Naive thymus-derived CD8-positive, alpha-beta T cell (primary cell): ENCODE measurements at regions not wholly inside any gene's neighbourhood (a gene's known extent, or its start where the extent isn't known, plus 50 kb on each side); places are given as distances from the start of the nearest gene placed in this dataset.

Source experiments
- ATAC-seq, 2 donors: fragments of 150-1000 bp; cut with Tn5 transposase in 1 of 2; sonication (Bioruptor Pico), chemical (Tn5 transposase) in 1 of 2; 1 replicate in 1 of 2; 2 replicates in 1 of 2; pipeline ENCODE4 v1.10.0; 2021; ENCODE audit warnings: mild to moderate bottlenecking in 2 of 2, moderate library complexity in 2 of 2
- POLR2A ChIA-PET: fragments of 350-600 bp; sonication (Branson Sonifier 250); formaldehyde crosslinking; loops from one replicate; lab custom pipeline; 2021; ENCODE audit warnings: antibody characterized with exemption; lab: Charles Lee
- DNase-seq, 10 donors: peaks; one replicate each; pipeline versions ENCODE4 v3.0.0 to v3.0.0-alpha.2; 2020 to 2022
- H3K27ac Mint-ChIP-seq, 10 donors: one replicate each; pipeline ENCODE4 v1.8.0; 2020 to 2022; ENCODE audit warnings: mild to moderate bottlenecking in 10 of 10, mixed read lengths in 10 of 10, moderate library complexity in 4 of 10, inconsistent platforms in 1 of 10
- H3K27me3 Mint-ChIP-seq, 5 donors: one replicate each; pipeline ENCODE4 v1.8.0; 2021 to 2022; ENCODE audit warnings: mixed read lengths in 5 of 5
- H3K36me3 Mint-ChIP-seq, 3 donors: one replicate each; pipeline ENCODE4 v1.8.0; 2020 to 2022; ENCODE audit warnings: mixed read lengths in 3 of 3, mild to moderate bottlenecking in 2 of 3, inconsistent platforms in 1 of 3
- H3K4me1 Mint-ChIP-seq, 4 donors: one replicate each; pipeline ENCODE4 v1.8.0; 2021 to 2022; ENCODE audit warnings: mixed read lengths in 4 of 4
- H3K4me3 Mint-ChIP-seq, 10 donors: one replicate each; pipeline ENCODE4 v1.8.0; 2020 to 2022; ENCODE audit warnings: mild to moderate bottlenecking in 10 of 10, mixed read lengths in 10 of 10, moderate library complexity in 6 of 10, inconsistent platforms in 1 of 10
- H3K9me3 Mint-ChIP-seq, 9 donors: one replicate each; pipeline ENCODE4 v1.8.0; 2020 to 2022; ENCODE audit warnings: mixed read lengths in 9 of 9, mild to moderate bottlenecking in 3 of 9, inconsistent platforms in 1 of 9, moderate library complexity in 1 of 9

- H3K36me3 Mint-ChIP-seq = peaks cover 0 to 8% (median 7%) of the 10 kb centered on the region in 3 donors
- DNase-seq = no peak
- peaks cover 0 to 10% (median 3%) of the 10 kb centered on the region in 5 donors for H3K27me3 Mint-ChIP-seq
- no peak for ATAC-seq
- H3K4me1 Mint-ChIP-seq = no peaks in the 10 kb centered on the region
- H3K9me3 Mint-ChIP-seq = peaks cover 0 to 24% (median 7%) of the 10 kb centered on the region in 9 donors
- H3K27ac Mint-ChIP-seq = no peak overlapping the region
- POLR2A ChIA-PET = no interaction called here
- no peak overlapping the region for H3K4me3 Mint-ChIP-seq
These were observed 420.4 kb upstream of the PROK2 start for GRCh38 chr3:72205297-72205826.

GRCh38 chr3:72204452-72204851, 419.5 kb upstream of the PROK2 start:
- no peak for ATAC-seq
- POLR2A ChIA-PET = no interaction called here
- no peaks in the 10 kb centered on the region for H3K4me1 Mint-ChIP-seq

GRCh38 chr3:72203613-72204349, 418.8 kb upstream of the PROK2 start:
- POLR2A ChIA-PET = no interaction called here
- Mint-ChIP-seq H3K9me3 (peaks cover 0 to 34% (median 11%) of the 10 kb centered on the region in 9 donors), H3K27me3 (peaks cover 0 to 10% (median 3%) of the 10 kb centered on the region in 5 donors), H3K4me3 (no peak overlapping the region), H3K36me3 (peaks cover 0 to 14% (median 10%) of the 10 kb centered on the region in 3 donors), H3K4me1 (no peaks in the 10 kb centered on the region), H3K27ac (no peak overlapping the region)
- no peak for DNase-seq
- no peak for ATAC-seq

More at GRCh38 chr3:72204452-72204851, 419.5 kb upstream of the PROK2 start:
- Mint-ChIP-seq H3K27me3 (peaks cover 0 to 10% (median 3%) of the 10 kb centered on the region in 5 donors), H3K9me3 (peaks cover 0 to 33% (median 11%) of the 10 kb centered on the region in 9 donors), H3K36me3 (peaks cover 0 to 14% (median 10%) of the 10 kb centered on the region in 3 donors), H3K27ac (no peak overlapping the region), H3K4me3 (no peak overlapping the region)
- DNase-seq = no peak

- peaks cover 0 to 10% (median 3%) of the 10 kb centered on the region in 5 donors for H3K27me3 Mint-ChIP-seq
- ATAC-seq (no peak), DNase-seq (no peak)
- peaks cover 0 to 14% (median 10%) of the 10 kb centered on the region in 3 donors for H3K36me3 Mint-ChIP-seq
- peaks cover 0 to 34% (median 11%) of the 10 kb centered on the region in 9 donors for H3K9me3 Mint-ChIP-seq
- H3K27ac Mint-ChIP-seq = no peak overlapping the region
- H3K4me1 Mint-ChIP-seq = no peaks in the 10 kb centered on the region
- H3K4me3 Mint-ChIP-seq = no peak overlapping the region
- POLR2A ChIA-PET = no interaction called here
These were observed 418.2 kb upstream of the PROK2 start for GRCh38 chr3:72203105-72203504.

- Mint-ChIP-seq H3K27me3 (peaks cover 0 to 10% (median 2%) of the 10 kb centered on the region in 5 donors), H3K4me3 (peak overlapping the region in 1 of 10 donors; percentile 29), H3K27ac (no peak overlapping the region), H3K36me3 (peaks cover 0 to 14% (median 10%) of the 10 kb centered on the region in 3 donors), H3K4me1 (peaks cover 0 to 1% (median 0%) of the 10 kb centered on the region in 4 donors), H3K9me3 (peaks cover 0 to 34% (median 11%) of the 10 kb centered on the region in 9 donors)
- POLR2A ChIA-PET = no interaction called here
- DNase-seq (no peak), ATAC-seq (no peak)
These were observed 415.4 kb upstream of the PROK2 start for GRCh38 chr3:72200332-72200731.

- Mint-ChIP-seq H3K9me3 (peaks cover 0 to 34% (median 11%) of the 10 kb centered on the region in 9 donors), H3K36me3 (peaks cover 0 to 14% (median 10%) of the 10 kb centered on the region in 3 donors), H3K27me3 (peaks cover 0 to 10% (median 2%) of the 10 kb centered on the region in 5 donors), H3K4me3 (no peak overlapping the region), H3K27ac (no peak overlapping the region), H3K4me1 (peaks cover 0 to 1% (median 0%) of the 10 kb centered on the region in 4 donors)
- DNase-seq = no peak
- no peak for ATAC-seq
- POLR2A ChIA-PET = no interaction called here
These were observed 414.6 kb upstream of the PROK2 start for GRCh38 chr3:72199530-72199929.

- DNase-seq (no peak), ATAC-seq (no peak)
- Mint-ChIP-seq H3K36me3 (peaks cover 0 to 21% (median 12%) of the 10 kb centered on the region in 3 donors), H3K4me1 (peaks cover 0 to 3% (median 0%) of the 10 kb centered on the region in 4 donors), H3K27ac (peak overlapping the region in 1 of 10 donors; percentile 34), H3K9me3 (peaks cover 0 to 35% (median 9%) of the 10 kb centered on the region in 9 donors), H3K4me3 (no peak overlapping the region), H3K27me3 (peaks cover 0 to 2% (median 0%) of the 10 kb centered on the region in 5 donors)
- POLR2A ChIA-PET = no interaction called here
These were observed 411.5 kb upstream of the PROK2 start for GRCh38 chr3:72196377-72196929.

- no peak for DNase-seq
- Mint-ChIP-seq H3K36me3 (peaks cover 0 to 18% (median 10%) of the 10 kb centered on the region in 3 donors), H3K27me3 (peaks cover 0 to under 1% (median 0%) of the 10 kb centered on the region in 5 donors), H3K9me3 (peaks cover 0 to 32% (median 7%) of the 10 kb centered on the region in 9 donors), H3K4me1 (peaks cover 0 to 3% (median 0%) of the 10 kb centered on the region in 4 donors), H3K4me3 (no peak overlapping the region), H3K27ac (no peak overlapping the region)
- POLR2A ChIA-PET = no interaction called here
- ATAC-seq = no peak
These were observed 410.9 kb upstream of the PROK2 start for GRCh38 chr3:72195895-72196294.

GRCh38 chr3:72194458-72194857, 409.5 kb upstream of the PROK2 start:
- H3K4me3 Mint-ChIP-seq = no peak overlapping the region
- H3K27me3 Mint-ChIP-seq = no peaks in the 10 kb centered on the region
- H3K27ac Mint-ChIP-seq = no peak overlapping the region
- DNase-seq = no peak
- H3K36me3 Mint-ChIP-seq = peaks cover 0 to 7% (median 2%) of the 10 kb centered on the region in 3 donors
- H3K9me3 Mint-ChIP-seq = peaks cover 0 to 17% (median 0%) of the 10 kb centered on the region in 9 donors
- ATAC-seq = no peak
- POLR2A ChIA-PET = no interaction called here
- peaks cover 0 to 3% (median 0%) of the 10 kb centered on the region in 4 donors for H3K4me1 Mint-ChIP-seq

GRCh38 chr3:72193771-72194430, 409.0 kb upstream of the PROK2 start:
- H3K9me3 Mint-ChIP-seq = peaks cover 0 to 17% (median 0%) of the 10 kb centered on the region in 9 donors
- DNase-seq = no peak
- no peak overlapping the region for H3K27ac Mint-ChIP-seq
- H3K36me3 Mint-ChIP-seq = peaks cover 0 to 7% (median 2%) of the 10 kb centered on the region in 3 donors
- no peak overlapping the region for H3K4me3 Mint-ChIP-seq
- peaks cover 0 to 3% (median 0%) of the 10 kb centered on the region in 4 donors for H3K4me1 Mint-ChIP-seq
- no peaks in the 10 kb centered on the region for H3K27me3 Mint-ChIP-seq
- ATAC-seq = no peak
- POLR2A ChIA-PET = no interaction called here

- Mint-ChIP-seq H3K4me1 (peaks cover 0 to 4% (median 1%) of the 10 kb centered on the region in 4 donors), H3K4me3 (no peak overlapping the region), H3K36me3 (peaks cover 0 to 7% (median 2%) of the 10 kb centered on the region in 3 donors), H3K27ac (no peak overlapping the region), H3K9me3 (peaks cover 0 to 17% (median 0%) of the 10 kb centered on the region in 9 donors), H3K27me3 (no peaks in the 10 kb centered on the region)
- DNase-seq (no peak), ATAC-seq (no peak)
- POLR2A ChIA-PET = no interaction called here
These were observed 407.6 kb upstream of the PROK2 start for GRCh38 chr3:72192572-72192971.

- H3K27me3 Mint-ChIP-seq = no peaks in the 10 kb centered on the region
- peaks cover 0 to 7% (median 2%) of the 10 kb centered on the region in 3 donors for H3K36me3 Mint-ChIP-seq
- ATAC-seq (no peak), DNase-seq (no peak)
- peaks cover 0 to 8% (median 1%) of the 10 kb centered on the region in 4 donors for H3K4me1 Mint-ChIP-seq
- POLR2A ChIA-PET = no interaction called here
- H3K27ac Mint-ChIP-seq = no peak overlapping the region
- no peak overlapping the region for H3K4me3 Mint-ChIP-seq
- peaks cover 0 to 17% (median 0%) of the 10 kb centered on the region in 9 donors for H3K9me3 Mint-ChIP-seq
These were observed 406.4 kb upstream of the PROK2 start for GRCh38 chr3:72191209-72191960.
